HG02610 (cell line): ENCODE measurements at regions not wholly inside any gene's neighbourhood (a gene's known extent, or its start where the extent isn't known, plus 50 kb on each side); places are given as distances from the start of the nearest gene placed in this dataset.

Experiments used
- ATAC-seq: cut with Tn5 transposase; IDR thresholded peaks from one replicate; pipeline ENCODE4 v1.9.1; 2021; ENCODE audit warnings: mild to moderate bottlenecking, moderate library complexity; ENCODE audit not compliant: unreplicated experiment

GRCh38 chr2:163859951-163860350 lies 124.1 kb upstream of the FIGN start:
- no peak for ATAC-seq

DNA sequence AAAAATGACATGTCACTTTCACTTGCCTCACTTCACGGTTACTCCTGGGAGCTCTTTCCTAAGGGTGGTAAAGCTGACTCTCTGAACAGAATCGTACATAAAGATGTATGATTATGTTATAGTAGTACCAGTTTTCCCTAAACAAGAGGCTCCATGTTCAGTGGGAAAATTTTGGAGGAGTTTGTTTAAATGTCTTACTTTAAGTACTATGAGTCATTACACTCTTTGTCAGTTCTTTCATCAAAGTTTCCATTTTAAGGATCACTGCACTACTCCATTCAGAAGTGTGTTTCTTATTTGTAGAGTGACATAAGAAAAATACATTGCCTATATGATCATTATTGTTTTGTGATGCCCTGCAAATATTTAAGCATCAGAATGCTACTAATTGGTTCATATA lies 121.1 kb upstream of the FIGN start:
- ATAC-seq: no peak

DNA sequence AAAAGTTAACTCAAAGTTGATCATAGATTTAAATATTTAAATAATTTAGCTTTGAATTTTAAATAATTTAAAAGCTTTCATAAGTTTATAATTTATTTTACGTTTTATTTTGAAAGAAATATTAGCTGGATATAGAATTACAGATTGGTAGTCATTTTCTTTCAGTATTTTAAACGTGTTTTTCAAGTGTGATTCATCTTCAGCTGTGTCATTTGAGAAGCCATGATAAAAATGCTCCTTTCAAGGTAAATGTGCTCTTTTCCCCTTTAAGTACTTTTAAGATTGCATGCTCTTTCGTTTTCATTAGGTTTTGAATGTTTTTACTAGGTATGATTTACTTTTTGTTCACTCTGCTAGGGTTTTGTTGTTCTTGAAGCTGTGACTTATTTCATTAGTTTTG lies 116.8 kb upstream of the FIGN start:
- ATAC-seq: no peak

- no peak for ATAC-seq
These were observed 114.1 kb upstream of the FIGN start for GRCh38 chr2:163849756-163850435.

DNA sequence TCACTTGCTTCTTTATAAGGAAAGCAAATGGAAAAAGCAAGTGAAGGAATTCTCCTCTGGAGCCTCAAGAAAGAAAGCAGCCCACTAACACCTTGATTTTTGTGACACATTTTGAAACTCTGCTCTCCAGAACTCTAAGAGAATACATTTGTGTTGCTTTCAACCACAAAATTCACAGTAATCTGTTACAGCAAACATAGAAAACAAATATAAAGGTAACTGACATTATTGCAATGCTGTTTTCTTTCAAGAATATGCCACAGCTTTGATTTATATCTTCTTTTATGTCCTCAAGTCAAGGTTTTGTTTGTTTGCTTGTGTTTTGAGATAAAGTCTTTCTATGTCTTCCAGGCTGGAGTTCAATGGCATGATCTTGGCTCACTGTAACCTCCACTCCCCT lies 103.1 kb upstream of the FIGN start:
- no peak for ATAC-seq

- no peak for ATAC-seq
These were observed 100.4 kb upstream of the FIGN start for GRCh38 chr2:163836167-163836566.

- ATAC-seq: no peak
These were observed 99.0 kb upstream of the FIGN start for GRCh38 chr2:163834841-163835240.

- no peak for ATAC-seq
These were observed 98.4 kb upstream of the FIGN start for GRCh38 chr2:163834221-163834620.

- ATAC-seq: no peak
These were observed 93.0 kb upstream of the FIGN start for GRCh38 chr2:163828771-163829170.

GRCh38 chr2:163822033-163822432 lies 86.2 kb upstream of the FIGN start:
- no peak for ATAC-seq

- no peak for ATAC-seq
These were observed 77.2 kb upstream of the FIGN start for GRCh38 chr2:163812926-163813520.

GRCh38 chr2:163808406-163808805 lies 72.6 kb upstream of the FIGN start:
- no peak for ATAC-seq

GRCh38 chr2:163802284-163802683 lies 66.5 kb upstream of the FIGN start:
- no peak for ATAC-seq

DNA sequence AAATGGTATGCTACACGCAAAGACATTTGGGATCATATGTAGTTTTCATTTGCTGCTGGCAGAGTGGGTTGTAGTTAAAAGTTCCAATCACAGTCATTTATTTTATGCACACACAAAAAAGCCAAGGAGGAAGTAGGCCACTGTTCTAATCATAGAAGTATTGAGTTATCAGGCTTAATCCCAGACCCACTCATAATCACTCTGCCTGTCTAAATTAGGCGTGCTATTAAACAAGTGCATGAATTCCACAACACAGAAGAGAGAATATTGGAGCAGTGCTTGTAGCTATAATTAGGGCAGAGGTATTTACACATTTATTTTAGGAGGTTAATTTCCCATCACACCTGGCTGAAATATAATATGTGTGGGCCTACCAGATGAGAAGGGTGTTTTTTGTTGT lies 65.7 kb upstream of the FIGN start:
- ATAC-seq: no peak

DNA sequence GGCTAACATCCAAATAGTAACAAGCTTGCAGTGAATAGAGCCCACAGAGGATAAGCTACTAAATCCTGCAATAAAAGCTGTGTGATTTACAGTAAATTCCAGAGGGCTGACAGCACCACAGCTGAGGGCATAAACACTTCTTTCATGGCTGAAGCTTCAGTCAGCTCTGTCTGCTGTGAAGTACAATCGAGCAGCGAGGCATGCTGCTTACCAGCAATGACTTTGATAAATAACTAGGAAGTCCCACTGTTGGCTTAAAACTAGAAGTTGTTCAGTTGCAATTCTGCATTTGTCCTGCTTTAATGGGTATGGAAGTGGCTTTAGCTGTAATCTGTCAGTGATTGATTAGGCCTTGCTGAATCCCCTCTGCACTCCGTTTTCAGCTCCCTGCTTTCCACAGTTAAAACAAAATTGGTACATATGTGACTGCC lies 65.2 kb upstream of the FIGN start:
- no peak for ATAC-seq

- ATAC-seq: no peak
These were observed 64.0 kb upstream of the FIGN start for GRCh38 chr2:163799807-163800206.

DNA sequence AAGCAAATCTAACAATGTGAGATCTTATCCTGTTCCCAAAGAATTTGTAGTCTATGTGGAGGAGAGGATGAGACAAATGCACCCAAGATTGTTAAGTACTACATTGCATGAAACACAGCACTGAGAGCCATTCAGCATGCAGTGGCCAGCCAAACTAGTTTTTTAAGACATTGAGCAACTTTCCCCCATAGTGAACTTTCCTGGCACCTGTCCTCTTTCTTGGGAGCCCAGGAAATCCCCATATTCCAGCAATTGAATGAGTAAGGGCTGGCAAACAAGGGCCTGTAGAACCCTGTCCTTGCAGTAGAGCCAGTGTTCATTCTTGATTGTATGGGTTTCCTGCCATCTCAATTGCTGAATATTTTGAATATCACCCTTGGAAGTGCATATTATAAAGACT lies 58.8 kb upstream of the FIGN start:
- no peak for ATAC-seq
